OCI-LY3 (cell line): ENCODE measurements at regions not wholly inside any gene's neighbourhood (a gene's known extent, or its start where the extent isn't known, plus 50 kb on each side); places are given as distances from the start of the nearest gene placed in this dataset.
"Not testable (repeated sequence)": the region's sequence is repeated elsewhere in the genome, so short reads cannot be mapped to it uniquely, and the experiment has no call there.

Experiments used
- H2AFZ ChIP-seq: fragments of 200-600, 300-600 bp; shearing (Covaris generic); 2 replicates; pipeline ENCODE4 v1.6.0; 2014; ENCODE audit warnings: antibody characterized with exemption, low read depth, low read length
- H3K27ac ChIP-seq: fragments of 200-600, 300-600 bp; sonication (generic); 2 replicates; pipeline ENCODE4 v1.5.1; 2014; ENCODE audit warnings: mild to moderate bottlenecking, low read length, moderate library complexity, mixed read lengths
- H3K27me3 ChIP-seq: fragments of 200-600, 300-600 bp; sonication (generic); 2 replicates; pipeline ENCODE4 v1.6.1; 2014; ENCODE audit warnings: low read depth, low read length, mixed read lengths
- H3K36me3 ChIP-seq: fragments of 200-600, 300-600 bp; sonication (generic); replicated peaks from 2 replicates; pipeline ENCODE3; 2014; ENCODE audit warnings: low read depth, low read length, mixed read lengths
- H3K4me1 ChIP-seq: fragments of 300-600, 200-600 bp; sonication (generic); 2 replicates; pipeline ENCODE4 v1.6.1; 2014; ENCODE audit warnings: low read length, mixed read lengths
- H3K4me2 ChIP-seq: fragments of 200-600, 300-600 bp; sonication (generic); 2 replicates; pipeline ENCODE4 v1.6.1; 2014; ENCODE audit warnings: low read length, mixed read lengths
- H3K4me3 ChIP-seq: fragments of 300-600, 200-600 bp; sonication (generic); 2 replicates; pipeline ENCODE4 v1.5.1; 2014; ENCODE audit warnings: antibody characterized with exemption, mild to moderate bottlenecking, low read length, moderate library complexity
- H3K79me2 ChIP-seq: fragments of 300-600, 200-600 bp; shearing (Covaris generic); 2 replicates; pipeline ENCODE4 v1.6.1; 2014; ENCODE audit warnings: mild to moderate bottlenecking, low read length, mixed read lengths
- H3K9ac ChIP-seq: fragments of 300-600, 200-600 bp; shearing (Covaris generic); 2 replicates; pipeline ENCODE4 v1.6.0; 2014; ENCODE audit warnings: mild to moderate bottlenecking, low read length, moderate library complexity
- H3K9me3 ChIP-seq: fragments of 200-600, 300-600 bp; shearing (Covaris generic); 2 replicates; pipeline ENCODE4 v1.6.1; 2014; ENCODE audit warnings: low read length, mixed read lengths; ENCODE audit not compliant: insufficient read depth
- H4K20me1 ChIP-seq: fragments of 200-600, 300-600 bp; sonication (generic); 2 replicates; pipeline ENCODE4 v1.6.1; 2016; ENCODE audit warnings: low read length, mixed read lengths; ENCODE audit not compliant: insufficient read depth
- EZH2phosphoT487 ChIP-seq: fragments of 200-600 bp; shearing (Covaris generic); IDR thresholded peaks from 2 replicates; pipeline ENCODE4 v1.6.1; 2018; ENCODE audit warnings: antibody characterized with exemption, mixed run types, low read depth
- TF ChIP-seq, protein P1 (sequence below): fragments of 200-600, 300-600 bp; sonication (generic); IDR thresholded peaks from 2 replicates; pipeline ENCODE4 v1.5.1; 2014; ENCODE audit warnings: antibody characterized with exemption, low read length, low read depth

DNA sequence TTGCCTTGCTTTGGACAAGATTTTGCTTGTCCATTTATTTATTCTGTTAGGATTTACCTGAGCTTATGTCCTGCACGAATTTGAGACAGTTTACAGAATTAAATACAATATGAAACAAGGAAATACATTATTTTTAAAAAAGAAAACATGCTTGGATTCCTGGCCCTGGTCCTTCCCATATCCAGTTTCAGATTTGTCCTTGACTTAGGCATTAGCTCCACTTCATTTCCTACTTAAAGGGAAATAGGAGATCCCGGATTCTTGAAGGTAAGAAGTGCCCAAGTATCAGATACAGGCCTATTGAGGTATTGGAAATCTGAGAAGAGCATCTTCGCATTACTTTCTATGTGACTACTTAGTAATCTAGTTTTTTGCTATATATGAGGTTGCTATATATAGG lies 672.0 kb downstream of the SI start:
- Histone ChIP-seq H3K9ac (no peak overlapping the region), H2AFZ (no peak overlapping the region), H3K36me3 (no peaks in the 10 kb centered on the region), H3K4me3 (no peak overlapping the region), H3K4me1 (peaks cover 4% of the 10 kb centered on the region), H4K20me1 (no peaks in the 10 kb centered on the region), H3K9me3 (no peaks in the 10 kb centered on the region), H3K4me2 (no peak overlapping the region), H3K27ac (no peak overlapping the region), H3K27me3 (no peaks in the 10 kb centered on the region), H3K79me2 (no peaks in the 10 kb centered on the region)
- no peak for TF ChIP-seq EZH2phosphoT487
- TF ChIP-seq, protein P1, sequence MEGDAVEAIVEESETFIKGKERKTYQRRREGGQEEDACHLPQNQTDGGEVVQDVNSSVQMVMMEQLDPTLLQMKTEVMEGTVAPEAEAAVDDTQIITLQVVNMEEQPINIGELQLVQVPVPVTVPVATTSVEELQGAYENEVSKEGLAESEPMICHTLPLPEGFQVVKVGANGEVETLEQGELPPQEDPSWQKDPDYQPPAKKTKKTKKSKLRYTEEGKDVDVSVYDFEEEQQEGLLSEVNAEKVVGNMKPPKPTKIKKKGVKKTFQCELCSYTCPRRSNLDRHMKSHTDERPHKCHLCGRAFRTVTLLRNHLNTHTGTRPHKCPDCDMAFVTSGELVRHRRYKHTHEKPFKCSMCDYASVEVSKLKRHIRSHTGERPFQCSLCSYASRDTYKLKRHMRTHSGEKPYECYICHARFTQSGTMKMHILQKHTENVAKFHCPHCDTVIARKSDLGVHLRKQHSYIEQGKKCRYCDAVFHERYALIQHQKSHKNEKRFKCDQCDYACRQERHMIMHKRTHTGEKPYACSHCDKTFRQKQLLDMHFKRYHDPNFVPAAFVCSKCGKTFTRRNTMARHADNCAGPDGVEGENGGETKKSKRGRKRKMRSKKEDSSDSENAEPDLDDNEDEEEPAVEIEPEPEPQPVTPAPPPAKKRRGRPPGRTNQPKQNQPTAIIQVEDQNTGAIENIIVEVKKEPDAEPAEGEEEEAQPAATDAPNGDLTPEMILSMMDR = no peak

DNA sequence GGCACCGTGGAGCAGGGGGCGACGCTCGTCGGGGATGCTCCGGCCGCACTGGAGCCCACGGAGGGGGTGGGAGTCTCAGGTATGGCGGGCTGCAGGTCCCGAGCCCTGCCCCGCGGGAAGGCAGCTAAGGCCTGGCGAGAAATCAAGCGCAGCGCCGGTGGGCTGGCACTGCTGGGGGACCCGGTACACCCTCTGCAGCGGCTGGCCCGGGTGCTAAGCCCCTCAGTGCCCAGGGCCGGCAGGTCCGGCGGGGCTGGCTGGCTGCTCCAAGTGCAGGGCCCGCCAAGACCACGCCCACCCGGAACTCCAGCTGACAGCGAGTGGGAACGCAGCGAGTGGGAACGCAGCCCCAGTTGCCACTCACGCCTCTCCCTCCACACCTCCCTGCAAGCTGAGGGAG lies 676.4 kb downstream of the SI start:
- no peak overlapping the region for H3K27ac ChIP-seq

DNA sequence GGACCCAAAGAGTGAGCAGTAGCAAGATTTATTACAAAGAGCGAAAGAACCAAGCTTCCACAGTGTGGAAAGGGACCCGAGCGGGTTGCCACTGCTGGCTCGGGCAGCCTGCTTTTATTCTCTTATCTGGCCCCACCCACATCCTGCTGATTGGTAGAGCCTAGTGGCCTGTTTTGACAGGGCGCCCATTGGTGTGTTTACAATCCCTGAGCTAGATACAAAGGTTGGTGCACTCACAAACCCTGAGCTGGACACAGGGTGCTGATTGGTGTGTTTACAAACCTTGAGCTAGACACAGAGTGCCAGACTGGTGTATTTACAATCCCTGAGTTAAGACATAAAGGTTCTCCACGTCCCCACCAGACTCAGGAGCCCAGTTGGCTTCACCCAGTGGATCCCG lies 676.9 kb downstream of the SI start:
- H3K9ac ChIP-seq, H3K36me3 ChIP-seq, H3K27ac ChIP-seq, H3K4me3 ChIP-seq, H3K4me1 ChIP-seq, H2AFZ ChIP-seq, H3K4me2 ChIP-seq, H3K79me2 ChIP-seq, H4K20me1 ChIP-seq, H3K9me3 ChIP-seq, H3K27me3 ChIP-seq: not testable (repeated sequence)

More for the DNA sequence above, 676.4 kb downstream of the SI start:
- Histone ChIP-seq H2AFZ (no peak overlapping the region), H3K4me3 (no peak overlapping the region), H3K79me2 (no peaks in the 10 kb centered on the region), H3K4me1 (0 out of 2 replicates have a peak, but pooled peaks cover under 1% of the 10 kb centered on the region), H3K9ac (no peak overlapping the region), H3K36me3 (no peaks in the 10 kb centered on the region), H3K4me2 (no peak overlapping the region), H4K20me1 (no peaks in the 10 kb centered on the region), H3K9me3 (no peaks in the 10 kb centered on the region), H3K27me3 (no peaks in the 10 kb centered on the region)
- no peak for TF ChIP-seq EZH2phosphoT487
- TF ChIP-seq, protein P1 = no peak

DNA sequence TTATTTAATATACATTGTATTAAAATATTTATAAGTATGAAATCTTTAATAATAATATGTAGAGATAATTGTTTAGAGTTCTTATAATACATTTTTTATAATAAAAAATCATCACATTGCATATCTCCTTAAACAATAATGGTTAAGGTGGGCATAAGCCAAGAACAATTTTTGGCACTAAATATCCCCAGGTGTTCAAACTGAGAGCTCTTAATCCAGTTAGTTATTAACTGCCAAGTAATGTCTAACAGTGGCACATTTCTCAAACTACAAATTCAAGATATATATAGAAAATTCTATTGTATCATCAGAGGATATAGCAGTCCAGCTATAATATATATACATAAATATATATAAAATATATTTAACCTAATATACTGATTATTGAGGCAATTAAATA lies 680.8 kb downstream of the SI start:
- H3K36me3 ChIP-seq = no peaks in the 10 kb centered on the region
- H3K79me2 ChIP-seq = no peaks in the 10 kb centered on the region
- no peak overlapping the region for H3K27ac ChIP-seq
- no peaks in the 10 kb centered on the region for H3K9me3 ChIP-seq
- H3K27me3 ChIP-seq = no peaks in the 10 kb centered on the region
- H3K4me2 ChIP-seq = no peak overlapping the region
- peaks cover 17% of the 10 kb centered on the region for H3K4me1 ChIP-seq
- H3K4me3 ChIP-seq = no peak overlapping the region
- no peak overlapping the region for H2AFZ ChIP-seq
- no peak overlapping the region for H3K9ac ChIP-seq
- TF ChIP-seq EZH2phosphoT487 = no peak
- TF ChIP-seq, protein P1 = no peak
- no peaks in the 10 kb centered on the region for H4K20me1 ChIP-seq

DNA sequence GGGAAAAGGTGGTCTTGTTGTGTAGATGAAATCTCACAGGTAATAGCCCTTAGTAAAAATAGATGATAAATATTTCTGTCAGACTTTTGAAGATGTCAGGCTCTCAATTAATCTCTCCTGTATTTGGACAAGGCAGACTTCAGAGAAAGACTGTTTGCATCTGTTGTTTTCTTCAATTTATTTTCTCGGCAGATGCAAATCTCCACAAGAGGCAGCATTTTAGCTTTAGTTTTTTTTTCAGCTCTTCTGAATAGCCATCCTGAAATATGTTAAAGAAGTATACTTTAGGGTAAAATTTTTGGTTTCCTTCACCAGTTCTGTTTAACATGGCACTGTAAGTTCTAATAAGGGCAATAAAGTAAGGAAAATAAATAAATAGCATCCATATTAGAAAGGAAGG lies 685.1 kb downstream of the SI start:
- no peak overlapping the region for H2AFZ ChIP-seq
- no peak overlapping the region for H3K4me3 ChIP-seq
- H4K20me1 ChIP-seq = no peaks in the 10 kb centered on the region
- H3K79me2 ChIP-seq = no peaks in the 10 kb centered on the region
- H3K27ac ChIP-seq = no peak overlapping the region
- H3K27me3 ChIP-seq = no peaks in the 10 kb centered on the region
- peaks cover 17% of the 10 kb centered on the region for H3K4me1 ChIP-seq
- no peak overlapping the region for H3K9ac ChIP-seq
- H3K36me3 ChIP-seq = no peaks in the 10 kb centered on the region
- no peak overlapping the region for H3K4me2 ChIP-seq
- no peak for TF ChIP-seq EZH2phosphoT487
- TF ChIP-seq, protein P1 = no peak
- no peaks in the 10 kb centered on the region for H3K9me3 ChIP-seq
